SU-DHL-6 (cell line): ENCODE measurements at regions not wholly inside any gene's neighbourhood (a gene's known extent, or its start where the extent isn't known, plus 50 kb on each side); places are given as distances from the start of the nearest gene placed in this dataset.

Experiments
- CTCF ChIP-seq: fragments of 200-600 bp; sonication (generic); IDR thresholded peaks from one replicate; pipeline ENCODE4 v1.5.1; 2017; ENCODE audit warnings: antibody characterized with exemption, mild to moderate bottlenecking, low read length, moderate library complexity; ENCODE audit not compliant: insufficient read depth, poor library complexity, severe bottlenecking
- EZH2phosphoT487 ChIP-seq: fragments of 200-600 bp; sonication (generic), shearing (Covaris generic); conservative IDR thresholded peaks from 2 replicates; pipeline ENCODE4 v1.6.1; 2018; ENCODE audit warnings: mild to moderate bottlenecking, antibody characterized with exemption, low read length, moderate library complexity, mixed read lengths

GRCh38 chrX:34238896-34239295 is 106.8 kb upstream of the FAM47A start:
- TF ChIP-seq EZH2phosphoT487 (no peak), CTCF (no peak)
